H9 (cell line): ENCODE measurements at regions not wholly inside any gene's neighbourhood (a gene's known extent, or its start where the extent isn't known, plus 50 kb on each side); places are given as distances from the start of the nearest gene placed in this dataset.
A peak's percentile ranks its signal among the peaks of the same experiment; 100 is the strongest.

ENCODE experiments used
- DNase-seq: peaks from one replicate; pipeline ENCODE4 v3.0.0-alpha.2; 2017
- H2AFZ ChIP-seq: one replicate; pipeline ENCODE4 v1.6.1; 2013; ENCODE audit warnings: mild to moderate bottlenecking, low read length, control low read depth, moderate library complexity
- H2AK5ac ChIP-seq: 2 replicates; pipeline ENCODE4 v1.6.1; 2013; ENCODE audit warnings: low read length, control low read depth, mixed read lengths; ENCODE audit not compliant: insufficient read length
- H2BK120ac ChIP-seq: one replicate; pipeline ENCODE4 v1.6.1; 2013; ENCODE audit warnings: low read depth, mild to moderate bottlenecking, low read length, control low read depth, inconsistent platforms; ENCODE audit not compliant: poor library complexity, severe bottlenecking
- H2BK12ac ChIP-seq: 2 replicates; pipeline ENCODE4 v1.6.1; 2013; ENCODE audit warnings: low read length, control low read depth, mixed read lengths, low read depth; ENCODE audit not compliant: insufficient read length
- H2BK15ac ChIP-seq: 2 replicates; pipeline ENCODE4 v1.6.1; 2013; ENCODE audit warnings: low read depth, low read length, control low read depth
- H2BK20ac ChIP-seq: one replicate; pipeline ENCODE4 v1.6.1; 2013; ENCODE audit warnings: low read depth, mild to moderate bottlenecking, low read length, control low read depth, inconsistent platforms; ENCODE audit not compliant: poor library complexity, severe bottlenecking
- H2BK5ac ChIP-seq: 2 replicates; pipeline ENCODE4 v1.6.1; 2013; ENCODE audit warnings: low read length, control low read depth, mixed read lengths; ENCODE audit not compliant: insufficient read length
- H3K14ac ChIP-seq: 2 replicates; pipeline ENCODE4 v1.6.1; 2013; ENCODE audit warnings: low read length, control low read depth; ENCODE audit not compliant: insufficient read depth
- H3K18ac ChIP-seq: 2 replicates; pipeline ENCODE4 v1.6.1; 2013; ENCODE audit warnings: low read depth, mild to moderate bottlenecking, mixed read lengths, low read length, control low read depth; ENCODE audit not compliant: insufficient read length
- H3K23ac ChIP-seq: 2 replicates; pipeline ENCODE4 v1.6.1; 2013; ENCODE audit warnings: low read length, control low read depth, mixed read lengths, low read depth; ENCODE audit not compliant: insufficient read length
- H3K23me2 ChIP-seq: 2 replicates; pipeline ENCODE4 v1.6.1; 2013; ENCODE audit warnings: low read depth, mild to moderate bottlenecking, mixed read lengths, low read length, control low read depth; ENCODE audit not compliant: insufficient read length, poor library complexity, severe bottlenecking
- H3K27ac ChIP-seq: 2 replicates; pipeline ENCODE4 v1.5.1; 2013; ENCODE audit warnings: low read length, control low read depth, mixed read lengths, low read depth; ENCODE audit not compliant: insufficient read length
- H3K27me3 ChIP-seq: 2 replicates; pipeline ENCODE4 v1.6.1; 2013; ENCODE audit warnings: low read length, control low read depth, inconsistent platforms; ENCODE audit not compliant: insufficient read depth
- H3K4ac ChIP-seq: 2 replicates; pipeline ENCODE4 v1.6.1; 2013; ENCODE audit warnings: low read depth, mild to moderate bottlenecking, control low read depth, inconsistent platforms, low read length, moderate library complexity
- H3K4me1 ChIP-seq: 2 replicates; pipeline ENCODE4 v1.6.1; 2013; ENCODE audit warnings: low read length, control low read depth, inconsistent platforms; ENCODE audit not compliant: insufficient read depth
- H3K4me2 ChIP-seq: 2 replicates; pipeline ENCODE4 v1.6.1; 2013; ENCODE audit warnings: low read length, control low read depth, mixed read lengths; ENCODE audit not compliant: insufficient read length, insufficient read depth
- H3K56ac ChIP-seq: 2 replicates; pipeline ENCODE4 v1.6.1; 2013; ENCODE audit warnings: low read depth, mild to moderate bottlenecking, mixed read lengths, low read length, control low read depth; ENCODE audit not compliant: insufficient read length
- H3K79me1 ChIP-seq: 2 replicates; pipeline ENCODE4 v1.6.1; 2013; ENCODE audit warnings: low read depth, mild to moderate bottlenecking, moderate library complexity, low read length, control low read depth, inconsistent platforms; ENCODE audit not compliant: insufficient read depth, poor library complexity, severe bottlenecking
- H3K79me2 ChIP-seq: 2 replicates; pipeline ENCODE4 v1.6.1; 2013; ENCODE audit warnings: low read length, control low read depth, inconsistent platforms; ENCODE audit not compliant: insufficient read depth
- H3K9ac ChIP-seq: 2 replicates; pipeline ENCODE4 v1.6.1; 2013; ENCODE audit warnings: low read length, control low read depth, mixed read lengths; ENCODE audit not compliant: insufficient read length; ENCODE audit errors: extremely low read depth
- H3K9me3 ChIP-seq: one replicate; pipeline ENCODE4 v1.6.1; 2013; ENCODE audit warnings: low read depth, low read length, inconsistent platforms; ENCODE audit not compliant: control insufficient read depth
- H3T11ph ChIP-seq: one replicate; pipeline ENCODE4 v1.6.1; 2013; ENCODE audit warnings: mild to moderate bottlenecking, low read length, control low read depth, inconsistent platforms
- H4K20me1 ChIP-seq: one replicate; pipeline ENCODE4 v1.6.1; 2013; ENCODE audit not compliant: control insufficient read depth, insufficient read length, insufficient read depth
- H4K5ac ChIP-seq: 2 replicates; pipeline ENCODE4 v1.6.1; 2013; ENCODE audit warnings: low read depth, mild to moderate bottlenecking, mixed read lengths, low read length, control low read depth; ENCODE audit not compliant: insufficient read length
- H4K8ac ChIP-seq: replicated peaks from 2 replicates; pipeline ENCODE4 v1.6.1; 2013; ENCODE audit warnings: low read length, control low read depth, mixed read lengths, low read depth; ENCODE audit not compliant: insufficient read length
- H4K91ac ChIP-seq: 2 replicates; pipeline ENCODE4 v1.6.1; 2013; ENCODE audit warnings: low read depth, mild to moderate bottlenecking, moderate library complexity, mixed read lengths, low read length, control low read depth; ENCODE audit not compliant: insufficient read length
- H3K27ac Mint-ChIP-seq, 3 experiments: 2 replicates in 2 of 3; 3 replicates in 1 of 3; pipeline ENCODE4 v1.8.0; 2020 to 2021; ENCODE audit warnings: mixed read lengths in 3 of 3, mild to moderate bottlenecking in 1 of 3, moderate library complexity in 1 of 3
- H3K27me3 Mint-ChIP-seq: 2 replicates; pipeline ENCODE4 v1.8.0; 2021; ENCODE audit warnings: low read depth, mild to moderate bottlenecking, moderate library complexity, mixed read lengths
- H3K36me3 Mint-ChIP-seq, 3 experiments: 2 replicates in 2 of 3; 3 replicates in 1 of 3; pipeline ENCODE4 v1.8.0; 2020 to 2021; ENCODE audit warnings: low read depth in 3 of 3, mixed read lengths in 3 of 3; ENCODE audit not compliant: insufficient read depth in 1 of 3
- H3K4me1 Mint-ChIP-seq, 2 experiments: 2 replicates each; pipeline ENCODE4 v1.8.0; 2020; ENCODE audit warnings: mixed read lengths in 2 of 2
- H3K4me3 Mint-ChIP-seq, 2 experiments: 2 replicates in 1 of 2; 3 replicates in 1 of 2; pipeline ENCODE4 v1.8.0; 2020 to 2021; ENCODE audit warnings: mild to moderate bottlenecking in 2 of 2, mixed read lengths in 2 of 2, moderate library complexity in 1 of 2
- H3K9me3 Mint-ChIP-seq, 2 experiments: 2 replicates in 1 of 2; 3 replicates in 1 of 2; pipeline ENCODE4 v1.8.0; 2020; ENCODE audit warnings: mild to moderate bottlenecking in 2 of 2, mixed read lengths in 2 of 2, moderate library complexity in 1 of 2
- CTCF ChIP-seq: fragments of 200-600 bp; sonication (generic); conservative IDR thresholded peaks from 3 replicates; pipeline ENCODE4 v1.8.0; 2021; ENCODE audit warnings: antibody characterized with exemption, mild to moderate bottlenecking
- WGBS: extraction: QIAGEN DNeasy Blood & Tissue Kit; methylation state at CpG from one replicate; pipeline ENCODE4 v1.1.7; 2013; ENCODE audit warnings: missing lambda C conversion rate, low lambda C conversion rate, mixed read lengths; ENCODE audit not compliant: insufficient read length; ENCODE audit errors: extremely low coverage; 5-methylcytosine and 5-hydroxymethylcytosine counted together

- no peak overlapping the region for H4K8ac ChIP-seq
- TF ChIP-seq CTCF, result peak; percentile 67
- no peak overlapping the region for H2BK15ac ChIP-seq
- Mint-ChIP-seq H3K4me1 (peaks cover 30 to 36% of the 10 kb centered on the region in 2 experiments), H3K27me3 (peaks cover 20% of the 10 kb centered on the region), H3K27ac (peak overlapping the region in 2 of 3 experiments; percentile 83 to 93; a peak in 3 of 7 replicates), H3K4me3 (peak overlapping the region; percentile 81 to 91), H3K36me3 (no peaks in the 10 kb centered on the region), H3K9me3 (no peaks in the 10 kb centered on the region)
- H2AK5ac ChIP-seq, result no peak overlapping the region
- no peak overlapping the region for H4K5ac ChIP-seq
- DNase-seq, result peak; percentile 79
- H3K23me2 ChIP-seq, result peaks cover 4% of the 10 kb centered on the region
- H2BK120ac ChIP-seq, result no peak overlapping the region
- H3K18ac ChIP-seq, result no peak overlapping the region
- no peak overlapping the region for H2BK5ac ChIP-seq
- H3T11ph ChIP-seq, result no peak overlapping the region
- H3K27ac ChIP-seq, result no peak overlapping the region
- no peaks in the 10 kb centered on the region for H3K79me1 ChIP-seq
- peak overlapping the region; percentile 26 for H3K9ac ChIP-seq
- H2AFZ ChIP-seq, result peak overlapping the region; percentile 50
- no peak overlapping the region for H2BK20ac ChIP-seq
- H3K23ac ChIP-seq, result no peak overlapping the region
- no peak overlapping the region for H3K4ac ChIP-seq
- no peak overlapping the region for H3K56ac ChIP-seq
- H3K4me2 ChIP-seq, result peak overlapping the region; percentile 94
- H3K9me3 ChIP-seq, result no peaks in the 10 kb centered on the region
- H4K20me1 ChIP-seq, result no peaks in the 10 kb centered on the region
- H3K14ac ChIP-seq, result peak overlapping the region; percentile 44
- H3K79me2 ChIP-seq, result no peaks in the 10 kb centered on the region
- no CpG with 5 or more reads among the region's 47 CpGs for WGBS
- H3K4me1 ChIP-seq, result 0 out of 2 replicates have a peak, but pooled peaks cover 2% of the 10 kb centered on the region
- H2BK12ac ChIP-seq, result no peak overlapping the region
- no peaks in the 10 kb centered on the region; the same call in 1 of the 2 replicates for H3K27me3 ChIP-seq
- H4K91ac ChIP-seq, result no peak overlapping the region
Measured at GRCh38 chr18:39841482-39842365, 2113.3 kb upstream of the PIK3C3 start.
